IPS-18c (cell line): ENCODE measurements at regions not wholly inside any gene's neighbourhood (a gene's known extent, or its start where the extent isn't known, plus 50 kb on each side); places are given as distances from the start of the nearest gene placed in this dataset.

ENCODE experiments used
- H3K4me3 ChIP-seq: 2 replicates; pipeline ENCODE4 v1.7.0; 2013; ENCODE audit warnings: low read depth, mild to moderate bottlenecking, low read length, moderate library complexity; ENCODE audit not compliant: insufficient read depth
- H3K9me3 ChIP-seq: one replicate; pipeline ENCODE4 v1.6.1; 2013; ENCODE audit warnings: mild to moderate bottlenecking, low read length, moderate library complexity; ENCODE audit not compliant: control insufficient read depth, insufficient read depth

DNA sequence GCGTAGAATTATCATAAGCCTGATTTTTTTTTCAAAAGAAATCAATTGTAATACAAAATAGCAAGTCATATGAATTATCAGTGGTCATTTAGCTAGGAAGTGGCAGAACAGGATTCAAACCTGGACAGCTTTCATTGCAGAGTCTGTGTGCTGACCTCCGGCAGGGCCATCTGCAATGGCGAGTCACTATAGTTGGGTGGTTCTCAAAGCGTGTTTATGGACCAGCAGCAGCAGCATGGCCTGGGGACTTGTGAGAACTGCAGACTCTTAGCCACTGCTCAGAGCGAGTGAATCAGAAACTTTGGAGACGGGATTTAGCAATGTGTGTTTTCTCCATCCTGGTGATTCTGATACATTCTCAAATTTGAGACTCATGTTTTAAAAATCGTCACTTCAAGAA is 202.3 kb upstream of the SUCLG2 start:
- Histone ChIP-seq H3K4me3 (no peak overlapping the region), H3K9me3 (peaks cover 2% of the 10 kb centered on the region)

DNA sequence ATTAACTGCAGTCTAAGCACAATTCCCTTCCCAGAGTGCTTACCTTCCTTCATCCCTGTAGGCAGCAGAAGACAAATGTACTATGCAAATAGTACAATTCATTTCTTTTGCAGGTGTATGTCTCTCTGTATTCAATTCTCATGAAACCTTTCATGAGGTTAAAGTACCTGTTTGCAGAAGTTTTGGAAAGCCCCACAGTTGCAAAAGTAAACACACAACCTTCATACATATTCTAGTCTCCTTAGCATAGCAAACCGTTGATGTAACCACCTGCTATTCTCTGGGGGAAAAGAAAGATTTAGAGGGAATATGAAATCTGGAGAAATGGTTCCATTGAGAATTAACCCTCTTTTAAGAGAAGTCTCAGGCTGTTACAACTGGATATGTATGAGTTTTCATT is 200.3 kb upstream of the SUCLG2 start:
- Histone ChIP-seq H3K4me3 (no peak overlapping the region), H3K9me3 (no peaks in the 10 kb centered on the region)

DNA sequence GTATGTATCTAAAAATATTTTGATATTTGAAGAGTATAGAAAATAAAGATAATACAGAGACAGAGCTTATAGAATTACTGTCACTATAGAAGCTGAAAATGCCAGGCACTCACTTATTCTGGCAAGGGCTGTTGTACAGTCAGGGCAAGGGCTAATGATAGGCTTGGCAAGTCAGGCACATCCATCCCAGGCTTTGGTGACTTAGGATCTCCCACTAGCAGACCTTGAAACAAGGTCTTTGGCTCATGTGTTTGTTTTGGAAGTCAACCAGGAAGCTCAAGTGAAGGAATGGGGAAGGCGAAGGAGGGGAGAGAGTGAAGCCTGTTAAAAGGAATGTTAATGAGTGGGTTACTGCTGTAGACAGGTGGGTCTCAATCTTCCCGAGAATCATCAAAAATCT is 199.1 kb upstream of the SUCLG2 start:
- Histone ChIP-seq H3K9me3 (no peaks in the 10 kb centered on the region), H3K4me3 (no peak overlapping the region)

DNA sequence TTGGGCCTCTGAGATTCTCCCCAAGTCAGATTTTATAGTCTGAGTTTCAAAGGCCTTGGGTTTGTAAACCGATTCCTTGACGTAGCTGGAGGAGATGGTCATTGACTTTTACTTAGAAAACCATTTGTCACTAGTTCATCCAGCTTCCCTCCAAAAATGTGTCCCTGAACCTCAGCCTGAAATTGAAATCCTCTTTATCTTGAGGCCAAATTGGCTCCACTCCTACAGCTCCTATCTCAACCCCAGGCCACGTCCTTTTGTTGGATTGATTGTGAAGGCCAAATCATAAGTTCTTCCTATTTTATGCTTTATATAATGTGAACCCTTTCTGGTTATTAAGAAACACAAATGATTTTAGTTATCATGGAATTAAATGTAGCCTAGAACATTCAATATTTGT is 193.9 kb upstream of the SUCLG2 start:
- Histone ChIP-seq H3K9me3 (no peaks in the 10 kb centered on the region), H3K4me3 (no peak overlapping the region)

DNA sequence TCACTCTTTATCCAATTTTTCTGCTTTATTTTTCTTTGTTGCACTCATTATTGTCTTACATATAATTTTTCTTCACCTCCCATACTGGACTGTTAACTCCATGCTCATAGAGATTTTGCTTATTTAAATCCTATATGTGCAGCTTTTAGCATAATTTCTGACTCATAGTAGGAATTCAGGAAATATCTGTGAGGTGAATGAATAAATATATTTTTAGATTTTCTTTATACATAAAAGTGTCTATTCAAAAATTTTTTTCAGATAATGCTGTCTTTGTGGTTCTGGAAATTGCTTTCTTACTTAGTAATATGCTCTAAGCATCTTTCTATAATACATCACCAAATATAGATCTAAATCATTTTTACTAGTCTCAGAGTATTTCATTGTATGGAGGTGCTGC is 191.8 kb upstream of the SUCLG2 start:
- peaks cover 2% of the 10 kb centered on the region for H3K9me3 ChIP-seq
- no peak overlapping the region for H3K4me3 ChIP-seq

DNA sequence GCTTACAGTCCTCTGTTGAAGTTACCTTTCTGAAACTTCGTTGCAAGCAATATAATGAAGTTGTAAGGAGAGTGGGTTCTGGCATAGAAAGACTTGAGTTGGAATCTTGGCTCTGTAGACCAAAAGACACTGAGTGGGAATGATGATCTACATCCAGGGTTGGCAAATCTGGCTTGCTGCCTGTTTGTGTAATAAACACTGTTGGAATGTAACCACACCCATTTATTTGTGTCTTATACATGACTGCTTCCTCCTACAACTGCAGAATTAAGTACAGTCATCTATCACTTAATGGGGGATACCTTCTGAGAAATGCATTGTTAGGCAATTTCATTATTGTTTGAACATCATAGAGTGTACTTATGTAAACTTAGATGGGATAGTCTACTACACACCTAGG is 178.4 kb upstream of the SUCLG2 start:
- H3K4me3 ChIP-seq = no peak overlapping the region
- peaks cover 3% of the 10 kb centered on the region for H3K9me3 ChIP-seq

DNA sequence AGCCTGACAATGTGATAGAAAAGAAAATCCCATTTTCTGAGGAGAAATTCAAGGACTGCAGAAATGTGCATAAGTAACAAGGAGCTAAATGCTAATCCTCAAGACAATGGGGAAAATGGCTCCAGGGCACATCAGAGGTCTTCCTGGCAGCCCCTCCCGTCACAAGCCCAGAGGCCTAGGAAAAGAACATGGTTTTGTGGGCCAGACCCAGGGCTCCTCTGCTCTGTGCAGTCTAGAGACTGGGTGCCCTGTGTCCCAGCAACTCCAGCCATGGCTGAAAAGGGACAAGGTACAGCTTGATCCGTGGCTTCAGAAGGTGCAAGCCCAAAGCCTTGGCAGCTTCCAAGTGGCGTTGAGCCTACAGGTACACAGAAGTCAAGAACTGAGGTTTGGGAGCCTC is 176.8 kb upstream of the SUCLG2 start:
- H3K9me3 ChIP-seq = peaks cover 3% of the 10 kb centered on the region

DNA sequence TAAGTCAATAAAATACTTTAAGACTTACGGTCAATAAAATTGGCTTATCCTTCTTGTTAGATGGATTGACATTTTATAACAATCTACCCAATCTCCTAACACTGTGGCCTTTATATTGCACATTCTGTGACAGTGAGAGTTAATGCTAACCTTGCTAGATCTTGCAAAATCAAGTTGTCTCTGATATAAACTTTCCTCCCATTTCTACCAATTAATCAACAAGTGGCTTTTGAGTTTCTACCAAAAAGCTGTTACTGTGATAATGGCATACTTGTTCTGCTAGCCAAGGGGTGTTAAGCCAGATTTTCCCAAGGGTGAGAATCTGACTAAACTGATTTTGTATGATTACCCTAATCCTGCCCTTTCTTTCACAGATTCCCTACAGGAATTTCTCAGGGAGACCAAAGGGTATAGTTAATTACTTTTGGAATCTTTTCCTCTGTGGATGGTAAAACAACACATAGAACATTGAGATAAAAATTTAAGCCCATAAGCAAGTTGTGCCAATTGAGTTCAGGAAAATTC is 174.1 kb upstream of the SUCLG2 start:
- H3K9me3 ChIP-seq = peaks cover 3% of the 10 kb centered on the region
- H3K4me3 ChIP-seq = no peak overlapping the region

More for the DNA sequence above, 176.8 kb upstream of the SUCLG2 start:
- no peak overlapping the region for H3K4me3 ChIP-seq

DNA sequence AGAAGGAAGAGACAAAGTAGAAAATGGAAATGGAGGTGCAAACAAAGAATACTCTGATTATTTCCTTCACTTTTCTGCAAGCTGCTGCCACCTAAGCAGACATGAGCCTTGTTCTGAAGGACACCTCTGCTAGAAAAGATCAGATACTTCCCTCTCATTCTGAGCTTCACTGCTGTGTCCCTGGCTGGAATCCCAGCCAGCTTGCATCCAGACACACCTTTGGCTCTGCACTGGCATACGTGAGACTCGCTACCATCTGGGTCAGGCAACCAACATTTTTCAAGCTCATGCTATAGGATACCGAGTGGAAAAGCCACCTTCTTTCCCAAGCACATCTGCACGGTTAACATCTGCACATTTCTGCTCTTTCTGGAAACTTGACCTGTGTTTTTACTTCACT is 166.7 kb upstream of the SUCLG2 start:
- H3K9me3 ChIP-seq = no peaks in the 10 kb centered on the region
- H3K4me3 ChIP-seq = no peak overlapping the region

DNA sequence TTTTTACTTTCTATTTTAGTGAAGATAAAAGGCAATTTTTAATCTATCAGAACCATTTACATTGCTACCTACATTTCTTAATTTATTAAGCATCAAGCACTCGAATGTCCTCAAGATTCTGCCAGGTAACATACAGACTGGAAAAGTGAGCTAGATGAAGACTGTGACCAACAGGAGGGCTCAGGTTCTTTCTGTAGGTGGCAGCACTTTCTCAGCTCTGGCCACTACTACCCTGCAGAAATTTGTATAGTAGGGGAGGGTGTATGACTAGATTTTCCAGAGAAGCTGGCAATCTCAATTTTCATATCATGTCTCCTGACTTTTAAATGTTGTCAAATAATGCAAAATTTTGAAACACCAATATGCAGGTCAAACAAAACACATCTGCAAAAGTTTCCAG is 165.0 kb upstream of the SUCLG2 start:
- no peak overlapping the region for H3K4me3 ChIP-seq
- no peaks in the 10 kb centered on the region for H3K9me3 ChIP-seq

DNA sequence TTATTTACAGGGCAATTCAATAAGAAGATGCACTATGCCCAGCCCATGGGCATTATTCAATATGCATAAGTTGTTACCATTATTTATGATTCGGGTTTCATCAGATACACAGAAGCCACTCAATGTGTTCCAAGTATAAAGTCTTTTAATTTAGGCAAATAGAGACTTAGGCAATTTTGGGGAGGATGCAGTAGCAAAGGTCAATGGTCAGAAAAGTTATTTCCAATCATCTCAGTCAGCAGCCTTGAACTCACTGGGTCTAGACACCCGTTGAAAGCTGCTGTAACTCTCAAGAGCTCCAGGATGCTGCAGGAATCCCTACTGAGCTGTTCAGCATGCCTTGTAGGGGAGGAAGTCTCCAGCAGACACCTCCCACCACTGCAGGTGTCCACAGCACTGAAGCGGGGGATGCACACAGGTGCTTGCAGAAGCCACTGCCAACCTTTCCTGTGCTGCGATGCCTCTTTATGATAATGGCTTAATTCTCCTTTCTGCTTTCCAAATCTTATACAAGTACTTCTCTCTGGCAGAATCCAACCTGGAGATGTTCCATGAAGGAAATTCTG is 155.0 kb upstream of the SUCLG2 start:
- no peak overlapping the region for H3K4me3 ChIP-seq
- H3K9me3 ChIP-seq = no peaks in the 10 kb centered on the region

DNA sequence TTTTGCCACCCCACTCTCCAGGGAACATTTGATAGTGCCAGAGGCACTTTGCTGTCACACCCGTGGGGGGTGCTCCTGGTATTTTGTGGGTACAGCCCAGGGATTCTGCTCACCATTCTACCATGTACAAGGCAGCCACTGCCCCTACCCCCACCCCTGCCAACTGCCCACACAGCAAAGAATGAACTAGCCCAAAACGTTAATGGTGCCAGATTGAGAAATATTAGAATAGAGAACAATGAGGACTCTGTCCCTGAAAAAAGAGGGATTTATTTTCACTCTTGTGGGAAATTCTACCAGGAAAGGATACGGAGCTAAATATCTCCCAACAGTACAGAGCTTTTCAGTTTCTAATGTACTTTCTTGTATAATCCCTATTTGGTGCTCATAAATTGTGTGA is 154.5 kb upstream of the SUCLG2 start:
- Histone ChIP-seq H3K4me3 (no peak overlapping the region), H3K9me3 (no peaks in the 10 kb centered on the region)

DNA sequence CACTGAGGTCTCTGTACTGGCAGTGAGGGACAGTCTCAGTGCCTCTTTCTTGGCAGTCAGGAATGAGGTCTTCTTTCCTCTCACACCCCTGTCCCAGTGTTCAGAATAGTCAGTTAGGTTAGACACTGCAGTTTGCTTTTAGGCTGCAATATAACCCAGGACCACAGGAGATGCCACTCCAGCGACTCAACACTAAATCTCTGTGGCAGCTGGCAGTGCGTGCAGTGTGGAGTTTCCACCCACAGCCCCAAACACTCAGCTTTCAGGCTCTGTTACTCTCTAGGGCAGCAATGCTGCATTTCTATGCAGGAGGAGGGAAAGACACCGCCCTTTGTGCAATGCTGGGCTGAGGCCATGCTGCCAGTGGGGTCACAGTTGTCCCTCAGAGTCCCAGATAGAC is 150.2 kb upstream of the SUCLG2 start:
- Histone ChIP-seq H3K9me3 (no peaks in the 10 kb centered on the region), H3K4me3 (no peak overlapping the region)

DNA sequence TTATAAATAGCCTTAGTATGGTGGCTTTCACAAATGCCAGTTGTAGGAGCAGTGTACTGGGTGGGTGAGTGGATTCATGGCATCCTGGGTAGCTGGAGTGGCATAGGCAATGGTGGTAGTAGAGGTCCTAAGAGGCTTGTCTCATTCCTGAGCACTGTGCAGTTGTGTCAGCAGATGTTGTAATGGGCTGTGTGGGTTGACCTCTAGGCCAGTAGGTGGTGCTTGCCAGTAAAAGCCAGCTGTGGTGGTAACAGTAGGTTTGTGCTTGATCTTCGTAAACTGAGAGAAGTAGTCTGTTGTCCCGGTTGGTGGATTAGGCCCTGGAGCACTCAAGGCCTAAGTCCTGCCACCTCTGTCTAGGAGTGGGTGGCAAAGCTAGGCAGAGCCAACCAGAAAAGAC is 149.7 kb upstream of the SUCLG2 start:
- H3K9me3 ChIP-seq = no peaks in the 10 kb centered on the region
- no peak overlapping the region for H3K4me3 ChIP-seq

DNA sequence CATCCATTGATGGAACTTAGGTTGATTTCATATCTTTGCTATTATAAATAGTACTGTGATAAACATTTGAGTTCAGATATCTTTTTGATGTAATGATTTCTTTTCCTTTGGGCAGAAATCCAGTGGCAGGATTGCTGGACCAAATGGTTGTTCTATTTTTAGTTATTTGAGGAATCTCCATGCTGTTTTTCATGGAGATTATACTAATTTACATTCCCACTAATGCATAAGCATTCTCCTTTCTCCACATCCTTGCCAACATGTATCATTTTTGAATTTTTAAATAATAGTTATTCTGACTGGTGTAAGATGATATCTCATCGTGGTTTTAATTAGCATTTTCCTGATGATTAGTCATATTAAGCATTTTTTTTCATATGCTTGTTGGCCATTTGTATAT is 144.0 kb upstream of the SUCLG2 start:
- H3K4me3 ChIP-seq = no peak overlapping the region
- no peaks in the 10 kb centered on the region for H3K9me3 ChIP-seq

DNA sequence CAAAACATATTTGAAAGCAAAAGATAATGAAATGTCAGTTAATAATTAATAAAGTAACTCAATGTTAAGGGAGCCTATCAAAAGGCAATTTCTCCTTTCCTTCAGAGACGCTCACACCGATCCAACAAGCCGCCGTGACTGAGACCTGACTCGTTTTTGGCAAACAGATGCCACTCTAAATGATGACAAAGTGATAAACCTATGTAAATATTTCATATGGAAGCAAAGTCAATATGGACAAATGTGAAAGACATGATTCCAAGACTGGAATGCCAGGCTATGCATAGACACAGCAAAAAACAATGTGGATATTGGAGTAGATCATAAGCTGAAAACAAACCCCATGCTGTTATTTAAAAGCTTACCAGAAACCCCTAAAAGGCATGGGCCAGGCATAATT is 137.2 kb upstream of the SUCLG2 start:
- Histone ChIP-seq H3K9me3 (no peaks in the 10 kb centered on the region), H3K4me3 (no peak overlapping the region)

DNA sequence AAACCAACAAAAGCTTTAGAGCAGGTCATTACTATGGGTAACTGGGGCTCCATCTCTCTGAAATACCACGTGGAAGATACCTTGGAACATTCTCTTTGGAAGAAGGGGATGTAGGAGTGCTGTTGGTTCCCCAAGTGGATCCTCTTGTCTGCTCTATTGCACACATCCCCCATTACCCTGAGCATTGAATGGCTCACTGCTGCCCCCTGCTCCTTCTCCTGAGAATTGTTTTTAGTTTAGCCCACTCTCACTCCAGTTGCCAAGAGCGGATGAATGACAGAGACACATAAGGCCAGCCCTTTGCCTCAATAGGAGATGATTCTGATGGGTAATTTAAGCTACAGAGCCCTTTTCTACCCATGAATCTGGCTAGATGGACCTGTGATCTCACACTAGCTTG is 135.6 kb upstream of the SUCLG2 start:
- Histone ChIP-seq H3K9me3 (no peaks in the 10 kb centered on the region), H3K4me3 (no peak overlapping the region)

DNA sequence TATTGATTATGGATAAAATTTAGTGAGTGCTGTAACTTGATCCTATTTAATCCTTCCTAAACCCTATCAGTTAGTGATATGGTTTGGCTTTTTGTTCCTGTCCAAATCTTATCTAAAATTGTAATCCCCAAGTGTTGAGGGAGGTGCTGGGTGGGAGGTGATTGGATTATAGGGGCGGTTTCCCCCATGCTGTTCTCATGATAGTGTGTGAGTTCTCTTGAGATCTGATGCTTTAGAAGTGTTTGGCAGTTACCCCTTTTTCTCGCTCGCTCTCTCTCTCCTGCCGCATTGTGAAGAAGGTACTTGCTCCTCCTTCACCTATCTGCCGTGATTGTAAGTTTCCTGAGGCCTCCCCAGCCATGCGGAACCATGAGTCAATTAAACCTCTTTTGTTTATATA is 134.0 kb upstream of the SUCLG2 start:
- no peak overlapping the region for H3K4me3 ChIP-seq
- H3K9me3 ChIP-seq = no peaks in the 10 kb centered on the region
